Gastroesophageal sphincter (tissue), 3 donors: ENCODE measurements at regions not wholly inside any gene's neighbourhood (a gene's known extent, or its start where the extent isn't known, plus 50 kb on each side); places are given as distances from the start of the nearest gene placed in this dataset.

Source experiments
- CTCF ChIP-seq, 4 experiments: fragments of 200-600 bp in 2 of 4; fragments of 450-650 bp in 2 of 4; sonication (generic) in 1 of 4; IDR thresholded peaks; one replicate each; pipeline ENCODE4 v1.5.1; 2017 to 2019; ENCODE audit warnings: antibody characterized with exemption in 4 of 4, mild to moderate bottlenecking in 2 of 4, moderate library complexity in 2 of 4
- POLR2A ChIP-seq, 2 donors: fragments of 450-650 bp; IDR thresholded peaks; one replicate each; pipeline ENCODE4 v1.6.1; 2017; ENCODE audit warnings: antibody characterized with exemption in 2 of 2, mild to moderate bottlenecking in 2 of 2, moderate library complexity in 1 of 2

DNA sequence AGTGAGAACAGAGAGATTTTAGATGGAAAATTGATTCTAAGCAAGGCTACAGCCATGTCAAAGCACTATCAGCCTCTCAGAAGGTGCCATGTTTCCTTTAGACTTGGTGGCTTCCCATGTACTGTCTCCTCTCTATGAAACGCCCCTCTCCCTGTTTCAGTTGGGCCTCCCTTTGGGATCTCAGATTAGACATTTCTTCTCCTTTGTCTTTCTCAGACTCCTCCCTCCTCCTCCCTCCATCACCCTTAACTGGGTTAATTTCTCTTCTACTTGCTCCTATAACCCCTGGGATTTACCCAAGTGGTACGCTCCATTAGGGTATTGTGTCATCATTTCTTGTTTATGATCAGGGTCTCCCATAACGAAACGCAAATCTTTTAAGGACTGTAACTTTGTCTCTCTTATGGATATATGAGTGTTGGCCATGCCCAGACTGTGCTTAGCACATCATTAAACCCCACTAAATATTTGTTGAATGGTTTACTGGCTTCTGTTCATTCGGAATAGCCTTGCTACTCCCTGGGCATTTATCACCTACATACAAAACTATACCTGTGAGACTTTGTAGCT, 106.8 kb downstream of the FAM9B start:
- no peak for TF ChIP-seq POLR2A (IDR thresholded peaks at IDR 0.05)
- TF ChIP-seq CTCF (IDR thresholded peaks at IDR 0.05) = no peak
